Esophagus squamous epithelium (tissue), 5 donors: ENCODE measurements at regions not wholly inside any gene's neighbourhood (a gene's known extent, or its start where the extent isn't known, plus 50 kb on each side); places are given as distances from the start of the nearest gene placed in this dataset.

Experiments
- DNase-seq: peaks from one replicate; lab custom pipeline; 2025; lab: John Stamatoyannopoulos, UW
- H3K27ac ChIP-seq, 4 donors: fragments of 200-600 bp; sonication (generic); one replicate each; pipeline ENCODE4 v1.5.1; 2016 to 2019; ENCODE audit warnings: mild to moderate bottlenecking in 1 of 4
- H3K27me3 ChIP-seq, 4 donors: fragments of 200-600 bp; sonication (generic); 1 replicate in 3 of 4; 2 replicates in 1 of 4; pipeline versions ENCODE4 v1.5.1 to v1.6.0; 2017 to 2021; ENCODE audit warnings: antibody characterized with exemption in 1 of 4
- H3K36me3 ChIP-seq, 3 donors: fragments of 200-600 bp; sonication (generic); one replicate each; pipeline ENCODE4 v1.5.1; 2016 to 2019
- H3K4me1 ChIP-seq, 3 donors: fragments of 200-600 bp; sonication (generic); one replicate each; pipeline ENCODE4 v1.5.1; 2017 to 2019
- H3K4me3 ChIP-seq, 4 donors: fragments of 200-600 bp; sonication (generic); 1 replicate in 3 of 4; 2 replicates in 1 of 4; pipeline ENCODE4 v1.5.1; 2016 to 2019; ENCODE audit warnings: mild to moderate bottlenecking in 2 of 4, moderate library complexity in 1 of 4
- H3K9me3 ChIP-seq, 3 donors: fragments of 200-600 bp; sonication (generic); one replicate each; pipeline ENCODE4 v1.5.1; 2016 to 2019
- CTCF ChIP-seq, 6 experiments: fragments of 450-650 bp in 4 of 6; fragments of 200-600 bp in 2 of 6; sonication (generic) in 2 of 6; IDR thresholded peaks; one replicate each; pipeline ENCODE4 v1.5.1; 2016 to 2019; ENCODE audit warnings: antibody characterized with exemption in 6 of 6, mild to moderate bottlenecking in 4 of 6, moderate library complexity in 4 of 6
- POLR2A ChIP-seq, 4 donors: fragments of 450-650 bp; IDR thresholded peaks; one replicate each; pipeline ENCODE4 v1.6.1; 2017; ENCODE audit warnings: antibody characterized with exemption in 4 of 4, mild to moderate bottlenecking in 4 of 4, moderate library complexity in 3 of 4
- WGBS, 2 donors: methylation state at CpG; one replicate each; pipeline ENCODE4 v1.1.5; 2018; 5-methylcytosine and 5-hydroxymethylcytosine counted together
- intact Hi-C: fragments of 100-400 bp; cut with DNase I; formaldehyde crosslinking; loops from one replicate; pipeline ENCODE4 v1.15.0; 2022
- donor health status: DM: yes; HTN: yes; CAD: no.

GRCh38 chr3:161641287-161641686 lies 144.7 kb downstream of the OTOL1 start:
- Histone ChIP-seq H3K36me3 (no peaks in the 10 kb centered on the region), H3K27ac (no peak overlapping the region), H3K4me3 (no peak overlapping the region), H3K27me3 (peaks cover 0 to 2% (median 0%) of the 10 kb centered on the region in 4 donors), H3K4me1 (no peaks in the 10 kb centered on the region), H3K9me3 (no peaks in the 10 kb centered on the region)
- WGBS, 2 donors: 67 to 71% methylated on average over 1 of the region's 1 CpG
- no peak for DNase-seq
- TF ChIP-seq POLR2A (IDR thresholded peaks at IDR 0.05) (no peak), CTCF (IDR thresholded peaks at IDR 0.05) (no peak)
- intact Hi-C loops: no loop called here

- intact Hi-C loops: no loop called here
- TF ChIP-seq CTCF (IDR thresholded peaks at IDR 0.05): no peak
- TF ChIP-seq POLR2A (IDR thresholded peaks at IDR 0.05): no peak
- Histone ChIP-seq H3K36me3 (no peaks in the 10 kb centered on the region), H3K27me3 (no peaks in the 10 kb centered on the region), H3K27ac (no peak overlapping the region), H3K9me3 (no peaks in the 10 kb centered on the region), H3K4me3 (no peak overlapping the region), H3K4me1 (no peaks in the 10 kb centered on the region)
- no peak for DNase-seq
- WGBS, 2 donors: 28 to 32% methylated on average over 6 of the region's 6 CpGs
Observed at GRCh38 chr3:161644891-161645635, 148.5 kb downstream of the OTOL1 start.

GRCh38 chr3:161647936-161648470 lies 151.4 kb downstream of the OTOL1 start:
- Histone ChIP-seq H3K27ac (no peak overlapping the region), H3K27me3 (no peaks in the 10 kb centered on the region), H3K4me3 (no peak overlapping the region), H3K9me3 (no peaks in the 10 kb centered on the region), H3K4me1 (no peaks in the 10 kb centered on the region), H3K36me3 (no peaks in the 10 kb centered on the region)
- DNase-seq: no peak
- 71 to 79% methylated on average over 2 of the region's 2 CpGs for WGBS, 2 donors
- no peak for TF ChIP-seq POLR2A (IDR thresholded peaks at IDR 0.05)
- no peak for TF ChIP-seq CTCF (IDR thresholded peaks at IDR 0.05)
- intact Hi-C loops: no loop called here

- no peak overlapping the region for H3K27ac ChIP-seq
- H3K4me1 ChIP-seq: no peaks in the 10 kb centered on the region
- no peaks in the 10 kb centered on the region for H3K9me3 ChIP-seq
- TF ChIP-seq CTCF (IDR thresholded peaks at IDR 0.05): no peak
- TF ChIP-seq POLR2A (IDR thresholded peaks at IDR 0.05): no peak
- no peaks in the 10 kb centered on the region for H3K27me3 ChIP-seq
- 36 to 52% methylated on average over 3 of the region's 3 CpGs for WGBS, 2 donors
- no peaks in the 10 kb centered on the region for H3K36me3 ChIP-seq
- intact Hi-C loops: no loop called here
- H3K4me3 ChIP-seq: no peak overlapping the region
- DNase-seq: no peak
Observed at GRCh38 chr3:161649900-161650484, 153.4 kb downstream of the OTOL1 start.

GRCh38 chr3:161657786-161658185 lies 161.2 kb downstream of the OTOL1 start:
- Histone ChIP-seq H3K9me3 (no peaks in the 10 kb centered on the region), H3K4me1 (no peaks in the 10 kb centered on the region), H3K36me3 (no peaks in the 10 kb centered on the region), H3K27me3 (no peaks in the 10 kb centered on the region), H3K4me3 (no peak overlapping the region), H3K27ac (no peak overlapping the region)
- DNase-seq: no peak
- no peak for TF ChIP-seq POLR2A (IDR thresholded peaks at IDR 0.05)
- no peak for TF ChIP-seq CTCF (IDR thresholded peaks at IDR 0.05)
- intact Hi-C loops: no loop called here
- WGBS, 2 donors: 69 to 78% methylated on average over 1 of the region's 1 CpG
